ENCODE measurements at regions not wholly inside any gene's neighbourhood (a gene's known extent, or its start where the extent isn't known, plus 50 kb on each side); places are given as distances from the start of the nearest gene placed in this dataset.

- DNase-seq: no peak
These were observed 261.2 kb downstream of the HIVEP2 start for GRCh38 chr6:142683714-142684141.

- DNase-seq: no peak
These were observed 260.6 kb downstream of the HIVEP2 start for GRCh38 chr6:142684371-142684770.

GRCh38 chr6:142685852-142686506, 259.0 kb downstream of the HIVEP2 start:
- no peak for DNase-seq

GRCh38 chr6:142686507-142686887, 258.5 kb downstream of the HIVEP2 start:
- no peak for DNase-seq

- DNase-seq: peak; percentile 43
These were observed 252.0 kb downstream of the HIVEP2 start for GRCh38 chr6:142692942-142693341.

GRCh38 chr6:142693441-142693840, 251.5 kb downstream of the HIVEP2 start:
- DNase-seq: no peak

- DNase-seq: no peak
These were observed 250.9 kb downstream of the HIVEP2 start for GRCh38 chr6:142694054-142694453.

- DNase-seq: no peak
These were observed 250.0 kb downstream of the HIVEP2 start for GRCh38 chr6:142695016-142695415.

GRCh38 chr6:142696123-142697000, 248.6 kb downstream of the HIVEP2 start:
- DNase-seq: no peak

GRCh38 chr6:142697001-142697335, 248.0 kb downstream of the HIVEP2 start:
- DNase-seq: no peak

GRCh38 chr6:142697922-142698321, 247.1 kb downstream of the HIVEP2 start:
- no peak for DNase-seq

GRCh38 chr6:142698751-142699150, 246.2 kb downstream of the HIVEP2 start:
- no peak for DNase-seq

GRCh38 chr6:142699391-142699790, 245.6 kb downstream of the HIVEP2 start:
- DNase-seq: no peak

GRCh38 chr6:142700032-142700431, 244.9 kb downstream of the HIVEP2 start:
- DNase-seq: no peak

GRCh38 chr6:142700671-142701312, 244.2 kb downstream of the HIVEP2 start:
- DNase-seq: no peak
